NCI-H1092 treated with DMSO at 0.1 percent for 48 hours (cell line): ENCODE measurements at regions not wholly inside any gene's neighbourhood (a gene's known extent, or its start where the extent isn't known, plus 50 kb on each side); places are given as distances from the start of the nearest gene placed in this dataset.
"Not testable (repeated sequence)": the region's sequence is repeated elsewhere in the genome, so short reads cannot be mapped to it uniquely, and the experiment has no call there.

Experiments
- DNase-seq: peaks from one replicate; lab custom pipeline; 2025; lab: John Stamatoyannopoulos, UW

DNA sequence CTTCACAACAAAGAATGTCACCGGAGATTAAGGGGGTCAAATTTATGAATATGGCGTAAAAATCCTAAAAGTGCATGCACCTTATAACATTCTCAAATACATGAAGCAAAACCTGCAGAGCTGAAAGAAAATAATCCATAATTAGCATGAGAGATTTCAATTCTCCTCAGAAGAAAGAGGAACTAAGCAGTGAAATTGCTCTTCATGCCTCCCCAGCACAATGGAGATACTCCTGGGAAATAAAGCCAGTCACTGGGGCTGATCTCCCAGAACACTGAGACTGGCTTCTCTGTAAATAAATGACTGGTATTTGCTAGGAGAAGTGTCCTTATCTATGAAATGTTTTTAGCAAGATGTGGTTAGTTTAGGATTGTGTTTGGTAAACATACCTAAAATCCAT, 68.1 kb downstream of the GOLGA6L6 start:
- not testable (repeated sequence) for DNase-seq

DNA sequence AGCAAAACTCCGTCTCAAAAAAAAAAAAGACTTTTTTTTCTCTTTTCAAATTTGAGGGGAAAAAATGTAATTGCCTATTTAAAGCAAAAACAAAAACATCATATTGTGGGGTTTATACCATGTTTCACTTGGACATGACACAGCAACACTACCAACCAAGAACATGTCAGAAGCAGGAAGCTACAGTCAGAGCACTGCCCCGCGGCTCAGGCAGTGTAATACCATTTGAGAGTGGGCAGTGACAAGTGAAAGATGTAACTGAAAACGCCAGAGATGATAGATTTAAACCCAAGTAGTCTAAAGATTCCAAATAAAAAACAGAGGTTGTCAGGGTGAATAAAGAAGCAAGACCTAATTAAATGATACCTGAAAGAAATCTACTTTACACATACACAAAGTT, 68.6 kb downstream of the GOLGA6L6 start:
- DNase-seq: not testable (repeated sequence)

GRCh38 chr15:20470810-20471209, 70.8 kb downstream of the GOLGA6L6 start:
- not testable (repeated sequence) for DNase-seq

DNA sequence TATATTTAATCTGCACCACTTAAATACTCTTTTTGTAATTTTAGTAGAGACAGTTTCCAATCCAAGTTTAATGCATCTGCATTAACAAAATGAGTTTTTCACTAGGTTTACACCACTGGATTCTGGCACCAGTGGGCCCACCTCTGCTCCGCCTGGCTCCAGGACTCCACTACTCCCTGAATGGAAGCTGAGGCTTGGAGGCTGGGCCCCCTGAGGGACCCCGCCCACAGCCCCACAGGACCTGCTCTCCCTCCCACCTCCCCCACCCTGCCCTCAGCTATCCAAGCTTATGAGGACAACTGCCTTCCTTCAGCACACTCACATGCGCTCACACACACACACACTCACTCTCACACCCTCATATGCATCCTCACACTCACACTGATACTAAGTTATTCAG, 100.5 kb downstream of the GOLGA6L6 start:
- not testable (repeated sequence) for DNase-seq

DNA sequence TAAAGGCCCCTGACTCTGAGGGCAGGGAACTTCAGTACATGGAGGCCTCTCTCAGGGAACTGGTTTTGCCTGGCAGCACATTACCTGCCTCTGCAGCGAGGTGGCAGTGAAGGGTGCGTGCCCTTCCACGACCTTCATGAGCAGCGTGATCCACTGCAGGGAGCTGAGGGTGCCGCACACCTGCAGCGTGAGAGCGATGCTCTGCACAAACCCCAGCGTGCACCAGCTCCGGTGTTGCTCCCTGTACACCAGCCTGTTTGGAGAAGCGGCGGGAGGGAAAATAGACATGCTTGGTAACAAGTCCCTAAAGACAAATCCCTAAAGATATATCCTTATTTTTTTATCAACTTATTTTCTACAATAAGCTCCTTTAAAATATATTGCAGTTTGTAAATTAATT, 101.2 kb downstream of the GOLGA6L6 start:
- DNase-seq: not testable (repeated sequence)

GRCh38 chr15:20439111-20439510, 102.5 kb downstream of the GOLGA6L6 start:
- DNase-seq: not testable (repeated sequence)

DNA sequence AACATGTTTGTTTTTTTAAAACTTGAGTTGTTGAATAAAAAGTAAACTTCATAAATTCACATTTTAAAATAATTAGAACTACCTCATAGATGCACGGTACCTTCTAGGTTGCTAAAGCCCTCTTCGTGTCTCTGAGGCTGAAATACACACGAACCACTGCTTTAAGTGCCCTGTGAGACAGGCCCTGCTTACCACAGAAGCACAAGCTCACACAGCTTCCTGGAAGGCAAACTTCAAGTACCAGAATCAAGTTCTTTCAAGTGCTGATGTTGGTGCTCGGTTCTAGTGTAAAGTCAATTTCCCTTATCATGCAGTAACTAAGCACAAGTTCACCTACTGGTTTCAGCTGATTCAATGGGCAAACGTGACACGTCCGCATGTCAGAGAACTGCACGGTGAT, 103.3 kb downstream of the GOLGA6L6 start:
- DNase-seq: not testable (repeated sequence)

DNA sequence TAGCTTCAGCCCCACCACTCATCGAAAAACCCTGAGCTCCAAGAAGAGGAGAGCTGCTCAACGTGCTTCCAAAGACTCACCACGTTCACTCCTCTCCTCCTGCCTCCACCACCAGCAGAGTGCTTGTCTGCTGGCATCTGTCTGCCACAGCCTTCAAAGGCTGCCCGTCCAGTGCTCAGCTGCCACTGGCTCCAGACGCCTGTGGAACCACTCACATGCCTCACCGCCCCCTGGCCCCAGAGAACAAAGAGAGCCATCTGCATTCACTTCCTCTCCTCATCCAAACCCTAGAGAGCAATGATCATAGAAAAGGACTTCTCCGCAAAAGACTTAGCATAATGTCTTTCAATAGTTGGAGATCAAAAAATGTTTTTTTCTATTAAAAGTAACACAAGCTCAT, 108.1 kb downstream of the GOLGA6L6 start:
- DNase-seq: not testable (repeated sequence)

DNA sequence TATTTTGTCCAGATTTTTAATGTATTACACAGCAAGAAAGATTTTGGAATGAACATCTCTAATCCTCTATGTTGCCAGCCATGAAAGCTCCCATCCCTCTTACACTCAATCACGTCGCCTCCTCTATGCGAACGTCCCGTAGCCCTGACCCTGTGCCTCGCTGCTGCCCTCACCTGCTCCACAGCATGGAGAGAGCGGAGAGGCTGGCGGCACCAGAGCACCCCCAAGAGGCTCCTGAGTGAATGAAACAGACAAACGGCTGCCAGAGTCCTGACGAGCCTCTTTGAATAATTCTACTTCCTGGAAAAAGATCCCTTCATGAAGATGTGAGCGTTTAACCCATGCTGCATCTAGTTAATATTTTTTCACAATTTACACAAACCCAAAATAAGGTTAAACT, 111.1 kb downstream of the GOLGA6L6 start:
- not testable (repeated sequence) for DNase-seq

DNA sequence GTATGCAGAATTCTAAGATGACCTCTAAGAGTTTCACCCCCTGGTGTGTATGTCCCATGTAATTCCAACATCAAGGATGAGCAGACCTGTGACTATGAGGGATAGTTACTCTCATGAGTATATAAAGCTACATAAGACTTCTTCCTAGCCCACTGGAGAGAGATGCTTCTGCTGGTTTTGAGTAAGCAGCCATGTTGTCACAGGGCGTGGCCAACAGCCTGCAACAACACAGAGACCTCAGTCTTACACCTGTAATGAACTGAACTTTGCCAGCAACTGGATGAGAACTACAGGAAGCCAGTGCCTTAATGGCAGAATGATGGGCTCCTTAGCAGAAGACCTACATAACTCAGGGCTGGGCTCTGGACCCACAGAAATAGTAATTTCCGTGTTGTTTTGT, 120.9 kb downstream of the GOLGA6L6 start:
- DNase-seq: not testable (repeated sequence)

- DNase-seq: not testable (repeated sequence)
Observed at GRCh38 chr15:20416618-20417017, 125.0 kb downstream of the GOLGA6L6 start.

DNA sequence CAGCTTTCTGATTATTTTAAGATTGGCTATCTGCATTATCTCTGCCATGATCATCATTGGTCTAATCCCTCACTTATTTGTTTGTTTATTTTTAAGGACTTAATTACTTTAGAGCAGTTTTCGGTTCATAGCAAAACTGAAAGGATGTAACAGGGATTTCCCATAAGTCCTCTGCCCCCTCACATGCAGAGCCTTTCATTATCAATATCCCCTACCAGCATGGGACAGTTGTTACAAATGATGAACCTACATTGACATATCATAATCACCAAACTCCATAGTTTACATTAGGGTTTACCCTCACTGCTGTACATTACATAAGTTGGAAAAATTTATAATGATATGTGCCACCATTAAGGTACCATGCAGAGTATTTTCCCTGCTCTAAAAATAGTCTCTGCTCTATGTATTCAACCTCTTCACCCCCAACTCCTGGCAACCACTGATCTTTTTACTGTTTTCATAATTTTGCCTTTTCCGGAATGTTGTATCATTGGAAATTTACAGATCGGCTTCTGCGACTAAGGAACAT, 131.9 kb downstream of the GOLGA6L6 start:
- not testable (repeated sequence) for DNase-seq

- no peak for DNase-seq
Observed at GRCh38 chr15:20409247-20409646, 132.4 kb downstream of the GOLGA6L6 start.

- DNase-seq: no peak
Observed at GRCh38 chr15:20407553-20407952, 134.0 kb downstream of the GOLGA6L6 start.

DNA sequence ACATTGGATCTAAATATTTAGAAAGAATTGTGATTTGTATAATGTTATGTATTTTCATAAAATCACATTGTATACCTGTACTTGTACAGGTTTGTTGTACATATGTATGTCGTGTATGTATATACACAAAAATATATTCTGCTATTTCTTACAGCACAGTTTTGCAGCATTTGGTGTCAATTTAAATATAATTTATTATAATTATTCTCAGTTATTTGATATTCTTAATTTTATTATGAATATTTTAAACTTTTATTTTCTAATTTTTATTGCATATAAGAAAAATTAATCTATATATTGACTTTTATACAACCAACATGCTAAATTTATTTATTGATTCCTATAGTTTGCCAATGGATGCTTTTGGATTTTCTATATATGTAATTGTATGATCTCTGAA, 137.0 kb downstream of the GOLGA6L6 start:
- not testable (repeated sequence) for DNase-seq

DNA sequence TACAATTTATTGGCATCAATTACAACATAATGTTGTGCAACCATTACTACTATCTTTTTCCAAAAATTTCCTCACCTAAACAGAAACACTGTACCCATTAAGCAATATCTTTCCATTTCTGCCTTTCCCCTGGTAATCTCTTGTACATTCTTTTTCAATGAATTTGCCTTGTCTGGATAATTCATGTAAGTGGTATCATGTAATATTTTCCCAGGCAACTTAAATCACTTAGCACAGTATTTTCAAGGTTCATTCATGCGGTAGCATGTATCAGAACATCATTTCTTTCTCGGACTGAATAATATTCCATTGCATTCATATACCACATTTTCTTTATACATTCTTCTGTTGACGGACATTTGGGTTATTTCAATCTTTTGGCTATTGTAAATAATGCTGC, 139.0 kb downstream of the GOLGA6L6 start:
- DNase-seq: not testable (repeated sequence)

GRCh38 chr15:20401058-20401457, 140.5 kb downstream of the GOLGA6L6 start:
- not testable (repeated sequence) for DNase-seq

GRCh38 chr15:20398680-20399079, 142.9 kb downstream of the GOLGA6L6 start:
- DNase-seq: not testable (repeated sequence)

DNA sequence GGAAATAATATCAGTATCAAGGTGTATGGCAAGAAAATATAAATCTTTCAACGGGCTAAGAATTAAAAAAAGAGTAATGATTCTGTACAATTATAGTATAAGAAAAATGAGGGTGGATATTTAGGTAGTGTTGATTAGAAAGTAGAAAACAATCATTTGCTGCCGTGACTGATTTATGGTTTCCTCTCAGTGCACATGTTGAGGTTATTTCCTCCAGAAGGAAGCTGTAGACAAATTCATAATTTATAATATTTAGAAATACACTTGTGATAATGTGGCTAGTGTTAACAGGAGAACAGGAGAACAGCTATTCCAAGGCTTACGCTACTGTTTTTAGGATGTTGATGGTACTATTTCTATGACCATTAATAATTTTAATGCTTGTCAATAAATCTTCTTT, 153.4 kb downstream of the GOLGA6L6 start:
- DNase-seq: not testable (repeated sequence)

DNA sequence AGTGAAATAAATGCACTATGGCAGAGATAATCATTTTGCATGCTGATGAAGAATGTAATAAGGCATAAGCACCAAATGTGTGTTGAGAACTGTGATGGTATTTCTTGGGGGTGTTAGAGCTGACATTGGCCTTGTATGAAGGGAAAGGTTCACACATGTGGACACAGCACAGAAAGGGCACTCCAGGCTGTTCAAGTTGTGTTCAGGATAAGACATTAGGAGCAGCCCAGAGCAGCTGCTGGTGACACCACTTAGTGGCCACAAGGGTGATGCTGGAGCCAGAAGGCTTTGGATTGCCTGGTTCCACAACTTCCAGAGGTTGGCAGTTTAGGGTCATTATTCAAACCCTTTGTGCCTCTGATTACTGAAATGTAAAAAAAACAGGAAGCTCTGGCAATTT, 155.4 kb downstream of the GOLGA6L6 start:
- DNase-seq: no peak

DNA sequence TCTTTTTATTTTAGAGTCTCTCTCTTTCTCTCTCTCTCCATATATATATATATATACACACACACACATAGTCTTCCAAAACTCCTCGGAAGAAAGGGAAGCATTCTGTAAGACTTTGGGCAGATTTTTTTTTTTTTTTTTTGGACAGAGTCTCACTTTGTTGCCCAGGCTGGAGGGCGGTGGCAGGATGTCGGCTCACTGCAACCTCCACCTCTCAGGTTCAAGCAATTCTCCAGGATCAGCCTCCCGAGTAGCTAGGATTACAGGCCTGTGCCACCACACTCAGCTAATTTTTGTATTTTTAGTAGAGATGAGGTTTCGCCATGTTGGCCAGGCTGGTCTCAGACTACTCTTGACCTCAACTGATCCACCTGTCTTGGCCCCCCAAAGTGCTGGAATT, 161.4 kb downstream of the GOLGA6L6 start:
- DNase-seq: not testable (repeated sequence)

DNA sequence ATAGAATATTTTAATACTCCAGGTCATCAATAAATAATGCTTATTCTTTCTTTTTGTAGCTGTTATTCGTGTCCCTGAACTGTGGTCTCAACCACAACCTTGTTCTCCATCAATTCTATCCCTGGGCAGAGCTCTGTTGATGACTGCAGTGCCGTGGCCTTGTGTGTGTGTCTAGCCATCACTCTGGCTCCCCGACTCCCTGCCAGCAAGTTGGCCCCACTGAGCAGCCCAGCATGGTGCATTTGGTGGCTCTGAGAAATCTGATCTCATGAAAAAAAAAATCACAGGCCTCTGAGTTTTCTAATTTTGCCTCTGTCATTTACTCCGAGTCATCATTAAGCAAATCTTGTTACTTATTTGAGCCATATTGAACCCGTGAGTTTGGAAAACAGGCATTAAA, 164.7 kb downstream of the GOLGA6L6 start:
- DNase-seq: no peak

- not testable (repeated sequence) for DNase-seq
Observed at GRCh38 chr15:20372416-20372815, 169.2 kb downstream of the GOLGA6L6 start.

- no peak for DNase-seq
Observed at GRCh38 chr15:20369500-20369899, 172.1 kb downstream of the GOLGA6L6 start.
